HG03060 (cell line): ENCODE measurements at regions not wholly inside any gene's neighbourhood (a gene's known extent, or its start where the extent isn't known, plus 50 kb on each side); places are given as distances from the start of the nearest gene placed in this dataset.
"Not testable (repeated sequence)": the region's sequence is repeated elsewhere in the genome, so short reads cannot be mapped to it uniquely, and the experiment has no call there.

Experiments used
- ATAC-seq: cut with Tn5 transposase; IDR thresholded peaks from one replicate; pipeline ENCODE4 v1.9.1; 2021; ENCODE audit warnings: low read depth, moderate number of reproducible peaks; ENCODE audit not compliant: unreplicated experiment

DNA sequence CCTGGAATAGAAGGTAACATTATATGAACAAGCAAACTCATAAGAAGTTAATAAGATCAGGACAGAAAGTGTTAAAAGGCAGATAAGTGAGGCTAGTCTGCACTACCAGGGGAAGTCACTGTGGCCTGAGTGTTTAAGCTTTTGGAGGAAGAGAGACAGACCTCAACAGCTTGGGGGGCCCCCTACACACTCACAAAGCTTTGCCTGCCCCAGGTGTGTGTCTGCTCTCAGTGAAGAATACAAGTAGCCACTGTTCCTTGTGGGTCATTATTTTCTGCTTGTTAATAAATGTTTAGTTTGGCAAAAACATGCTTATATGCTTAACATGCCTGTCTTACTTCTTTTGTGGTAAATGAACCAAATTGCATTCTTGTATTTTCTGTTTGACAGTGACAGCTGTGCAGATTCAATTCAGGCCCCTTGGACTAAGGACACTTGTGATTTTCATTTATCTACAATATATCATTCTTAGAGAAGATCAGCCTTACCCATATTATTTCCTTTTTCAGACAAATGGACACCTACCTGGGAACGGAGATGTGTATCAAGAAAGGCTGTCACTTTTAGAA is 50.7 kb upstream of the C12orf71 start:
- no peak for ATAC-seq

DNA sequence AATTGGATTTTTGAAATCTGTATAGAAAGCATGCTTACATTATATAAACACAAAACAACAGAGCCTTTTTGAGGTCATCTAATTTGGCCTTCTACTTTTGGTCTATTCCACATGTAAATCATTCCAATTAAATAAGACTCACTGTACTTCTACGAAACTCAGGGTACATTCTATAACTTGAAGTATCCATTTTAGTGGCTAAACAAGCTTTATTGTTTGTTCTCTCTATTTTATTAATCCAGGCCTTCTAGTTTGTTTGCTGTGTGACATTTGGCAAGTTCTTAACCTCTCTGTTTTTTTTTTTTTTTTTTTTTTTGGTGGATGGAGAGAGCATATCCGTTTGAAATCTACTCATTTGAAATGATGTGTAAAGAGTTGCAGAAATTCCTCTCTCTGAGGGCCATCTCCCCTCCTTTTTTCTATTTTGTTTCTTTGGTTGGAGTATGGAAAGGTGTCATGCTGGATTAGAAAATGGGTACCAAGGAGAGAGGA is 58.1 kb upstream of the C12orf71 start:
- no peak for ATAC-seq

DNA sequence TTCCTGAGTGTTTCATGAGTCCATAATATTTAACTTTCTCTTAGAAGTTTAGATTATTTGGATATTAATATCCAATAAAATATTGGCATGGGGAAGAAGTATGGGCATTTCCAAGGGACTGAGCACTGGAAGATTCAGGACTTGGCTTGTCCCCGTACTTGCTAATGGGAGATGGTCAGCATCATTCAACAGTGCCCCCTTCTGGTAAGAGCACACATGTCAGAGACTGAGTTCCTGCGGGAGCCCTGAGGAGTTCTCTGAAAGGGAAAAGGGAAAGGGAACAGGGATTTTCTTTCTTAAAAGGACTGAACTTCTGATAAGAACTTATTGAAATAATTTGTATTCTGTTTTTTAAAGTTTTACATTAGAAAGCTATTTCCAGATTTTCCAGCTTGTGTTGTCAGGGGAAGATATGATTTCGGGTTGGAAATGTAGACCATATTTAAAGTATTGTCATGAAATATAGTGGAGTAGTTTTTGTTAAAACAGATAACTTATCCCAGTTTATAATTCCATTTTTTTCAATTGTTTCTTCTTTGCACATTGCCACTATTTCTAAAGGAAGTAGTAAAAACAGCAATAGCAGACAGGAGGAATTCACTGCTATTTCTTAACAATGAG is 59.8 kb upstream of the C12orf71 start:
- no peak for ATAC-seq

DNA sequence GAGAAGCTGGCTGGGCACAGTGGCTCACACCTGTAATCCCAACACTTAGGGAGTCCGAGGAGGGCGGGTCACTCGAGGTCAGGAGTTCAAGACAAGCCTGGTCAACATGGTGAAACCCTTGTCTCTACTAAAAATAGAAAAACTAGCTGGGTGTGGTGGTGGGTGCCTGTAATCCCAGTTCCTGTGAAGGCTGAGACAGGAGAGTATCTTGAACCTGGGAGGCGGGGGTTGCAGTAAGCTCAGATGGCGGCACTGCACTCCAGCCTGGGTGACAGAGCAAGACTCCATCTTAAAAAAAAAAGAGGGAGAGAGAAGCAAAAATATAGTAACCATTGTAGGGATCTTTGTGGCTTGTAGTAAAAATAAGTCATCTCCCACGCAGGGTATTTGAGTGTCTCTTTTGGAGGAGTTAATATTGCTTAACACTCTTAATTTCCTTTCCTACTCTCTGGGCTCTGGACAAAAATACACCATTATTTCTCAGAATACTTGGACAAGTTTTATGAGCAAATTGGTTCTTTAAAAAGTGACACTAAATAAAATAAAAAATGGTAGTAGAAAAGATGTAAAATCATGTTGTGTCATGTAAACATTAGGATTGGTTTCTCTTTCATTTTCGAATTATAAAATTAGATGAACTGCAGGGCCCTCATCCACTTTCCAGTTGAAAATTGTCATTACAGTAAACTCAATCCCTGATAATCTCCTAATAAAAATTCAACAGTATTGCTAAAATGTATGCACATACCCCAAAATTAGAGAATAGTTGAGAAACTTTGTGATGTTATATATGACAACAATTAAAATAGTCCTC is 61.1 kb upstream of the C12orf71 start:
- ATAC-seq, result no peak

DNA sequence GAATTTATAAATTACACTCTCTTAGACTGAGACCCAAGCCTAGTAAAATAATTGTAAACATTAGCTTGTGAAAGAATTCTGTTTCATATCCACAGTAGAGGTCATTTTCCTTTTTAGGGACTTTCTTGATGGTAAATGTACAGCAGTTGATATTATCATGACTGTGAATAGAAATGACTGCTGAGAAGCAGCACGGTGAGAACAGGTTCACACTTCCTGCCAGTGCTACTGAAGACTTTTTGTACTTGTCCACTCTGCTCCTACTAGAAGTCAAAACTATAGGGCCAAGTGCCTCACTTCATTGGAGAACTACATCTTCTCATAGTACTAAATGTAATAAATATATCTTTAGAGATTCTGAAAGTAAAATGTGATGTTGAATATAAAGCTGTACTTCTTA is 63.3 kb upstream of the C12orf71 start:
- ATAC-seq, result not testable (repeated sequence)

DNA sequence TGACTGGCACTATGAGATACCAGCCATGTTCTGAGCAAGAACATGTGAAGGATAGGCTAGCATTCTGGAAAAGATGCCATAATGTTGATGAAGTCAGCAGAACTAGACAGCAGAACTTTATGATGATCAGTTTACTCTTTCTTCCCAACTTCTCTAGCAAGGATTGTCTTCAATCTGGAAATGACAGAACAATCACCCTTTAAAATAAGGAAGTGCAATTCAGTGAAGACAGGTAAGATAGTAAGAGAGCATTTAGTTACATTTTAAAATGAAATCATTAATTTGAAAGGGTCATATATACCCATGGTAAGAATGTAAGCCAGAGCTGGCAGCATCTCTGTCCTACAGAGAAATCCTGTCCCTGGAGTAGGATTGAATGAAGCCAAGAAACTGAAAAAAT is 66.0 kb upstream of the C12orf71 start:
- no peak for ATAC-seq

DNA sequence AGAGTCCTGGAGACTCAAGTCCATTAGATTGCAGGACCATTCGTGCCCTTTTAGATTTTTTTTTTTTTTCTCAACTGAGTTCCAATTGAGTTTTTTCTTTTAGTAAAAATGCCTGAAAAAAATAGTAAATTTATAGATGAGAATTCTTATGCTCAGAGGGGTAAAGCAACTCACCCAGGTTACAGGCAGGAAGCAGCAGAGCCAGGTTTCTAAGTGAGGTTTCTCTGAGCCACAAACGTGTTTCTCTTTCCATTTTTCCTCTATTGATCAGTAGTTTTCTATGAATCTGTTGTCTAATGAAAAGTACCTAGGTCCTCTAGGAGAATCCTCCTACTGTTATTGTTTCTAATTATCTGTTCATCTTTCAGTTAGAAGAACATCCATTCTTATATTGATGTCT is 66.4 kb upstream of the C12orf71 start:
- no peak for ATAC-seq

DNA sequence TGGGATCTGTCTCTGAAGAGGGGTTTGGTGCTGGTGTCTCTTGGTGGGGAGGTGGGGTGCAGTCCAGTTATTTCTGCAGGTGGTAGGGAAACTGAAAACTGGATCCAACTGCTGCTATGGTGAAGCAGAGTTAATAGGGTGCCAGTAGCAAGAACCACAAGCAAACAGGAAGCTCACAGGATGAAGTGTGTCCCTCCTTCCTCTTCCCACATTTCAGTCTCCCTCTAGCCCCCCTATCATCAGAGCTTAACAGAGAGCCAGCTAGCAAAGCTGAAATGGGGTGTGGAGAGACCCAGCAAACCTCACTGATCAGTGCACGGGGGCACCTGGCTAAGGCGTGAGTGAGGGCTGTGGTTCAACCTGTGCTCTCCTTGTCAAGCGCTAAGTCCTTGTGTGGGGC is 69.1 kb upstream of the C12orf71 start:
- no peak for ATAC-seq

DNA sequence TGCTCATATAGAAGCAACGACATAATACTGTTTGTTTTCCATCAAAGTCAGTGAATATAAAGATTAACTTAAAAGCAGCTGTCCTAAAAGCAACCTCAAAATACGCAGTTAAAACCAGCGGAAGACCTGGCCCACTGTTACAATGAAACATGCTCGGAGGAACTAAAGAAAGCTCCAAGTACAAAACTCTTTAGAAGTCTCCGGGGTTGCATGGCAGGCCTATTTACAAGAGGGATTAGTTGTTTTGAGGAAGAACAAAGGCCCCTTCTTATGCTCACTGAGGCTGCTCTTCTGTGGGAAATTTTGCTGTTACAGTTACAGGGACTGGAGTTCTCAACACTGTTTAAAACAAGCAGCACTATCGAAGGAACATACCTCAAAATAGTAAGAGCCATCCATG is 75.9 kb upstream of the C12orf71 start:
- ATAC-seq, result no peak

DNA sequence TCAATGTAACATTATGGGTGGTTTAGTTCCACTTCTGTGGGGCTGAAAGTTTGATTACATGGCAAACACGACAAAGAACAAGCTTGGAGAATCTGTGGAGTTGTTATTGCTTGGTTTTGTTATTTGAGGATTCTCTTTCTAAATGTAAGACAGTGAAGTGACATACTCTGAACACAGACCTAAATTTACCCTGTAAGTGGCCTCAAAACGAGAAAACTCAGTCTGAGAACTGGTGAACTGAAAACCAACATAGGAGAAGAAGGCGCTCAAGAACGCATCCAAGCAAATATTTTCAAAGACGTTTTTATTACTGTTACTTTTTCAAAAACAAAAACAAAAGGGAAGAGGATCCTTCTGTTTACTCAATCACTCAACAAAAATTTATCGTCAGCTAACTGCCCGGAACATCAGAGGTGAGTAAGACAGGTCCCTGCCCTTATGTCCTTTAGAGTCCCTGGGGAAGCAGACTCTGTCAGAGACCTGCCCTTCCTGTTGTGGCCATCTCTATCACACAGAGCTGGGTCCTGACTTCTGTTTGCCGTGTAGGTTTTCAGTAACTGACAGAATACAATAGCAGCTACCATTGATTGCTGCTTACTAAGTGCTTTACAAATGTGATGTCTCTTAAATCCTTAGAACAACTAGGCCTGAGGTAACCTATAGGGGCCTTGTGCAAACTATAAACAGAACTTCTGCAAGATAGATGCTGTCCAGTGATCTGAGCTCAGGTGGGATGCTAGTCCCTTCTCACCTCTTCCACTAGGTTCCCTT is 79.3 kb upstream of the C12orf71 start:
- ATAC-seq, result peak; percentile 84

DNA sequence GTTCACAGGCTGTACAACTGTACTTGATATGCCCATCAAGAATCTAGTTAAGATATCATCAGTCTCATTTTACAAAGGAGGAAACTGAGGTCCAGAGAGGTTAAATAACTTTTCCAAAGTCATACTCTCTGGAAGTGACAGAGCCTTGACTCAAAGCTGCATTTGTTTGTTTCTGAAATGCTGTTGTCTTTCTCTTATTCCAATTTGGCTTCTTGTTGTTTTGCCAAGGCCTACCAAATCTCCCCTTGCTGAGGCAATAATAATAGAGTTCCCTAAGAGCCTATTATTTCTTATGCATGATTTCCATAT is 79.8 kb upstream of the C12orf71 start:
- no peak for ATAC-seq

DNA sequence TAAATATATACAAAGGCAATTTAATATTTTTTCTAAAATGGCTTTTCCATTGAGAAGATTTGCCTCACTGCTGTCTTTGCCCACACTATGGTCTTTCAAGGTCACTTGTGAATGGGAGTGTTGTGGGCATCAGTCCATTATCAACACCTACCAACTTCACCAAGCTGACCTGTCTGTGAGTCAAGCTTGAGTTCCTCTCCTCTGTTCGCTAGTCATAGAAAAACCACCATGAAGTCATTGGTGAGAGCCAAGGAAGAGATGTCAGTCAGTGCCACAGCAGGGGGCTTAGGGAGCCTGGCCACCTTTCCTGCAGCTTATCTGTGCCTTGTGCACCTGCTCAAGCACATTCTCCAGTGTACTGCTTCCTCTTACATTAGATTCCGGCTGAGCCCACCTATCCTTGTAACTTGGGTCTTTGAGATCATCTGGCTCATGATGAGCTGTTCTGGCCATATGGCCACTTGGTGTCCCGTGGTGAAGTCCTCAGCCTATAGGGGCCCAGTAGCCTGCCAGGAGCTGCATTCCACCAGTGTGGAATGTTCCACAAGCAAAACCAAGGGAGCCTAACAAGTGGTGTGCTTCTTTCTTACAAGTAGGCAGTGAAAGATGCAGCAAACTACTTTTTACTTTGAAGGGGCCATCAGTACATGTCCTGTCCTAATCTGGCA is 80.8 kb upstream of the C12orf71 start:
- ATAC-seq, result no peak

DNA sequence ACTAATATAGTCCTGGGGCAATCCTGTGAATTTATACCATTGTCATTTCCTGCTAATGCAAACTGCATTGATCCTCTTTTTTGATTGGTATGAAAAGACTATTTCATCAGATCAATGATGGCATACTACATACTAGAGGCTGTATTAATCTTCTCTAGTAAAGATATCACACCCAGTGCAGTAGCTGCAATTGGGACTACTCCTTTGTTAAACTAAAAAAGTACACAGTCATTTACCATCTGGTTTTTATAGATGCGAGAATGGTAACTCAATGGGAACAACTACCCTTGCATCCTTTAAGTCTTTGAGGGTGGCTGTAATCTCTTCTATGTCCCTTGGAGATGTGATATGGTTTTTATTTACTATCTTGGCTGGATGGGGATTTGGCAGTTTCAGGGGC is 80.2 kb upstream of the STK38L start:
- no peak for ATAC-seq

DNA sequence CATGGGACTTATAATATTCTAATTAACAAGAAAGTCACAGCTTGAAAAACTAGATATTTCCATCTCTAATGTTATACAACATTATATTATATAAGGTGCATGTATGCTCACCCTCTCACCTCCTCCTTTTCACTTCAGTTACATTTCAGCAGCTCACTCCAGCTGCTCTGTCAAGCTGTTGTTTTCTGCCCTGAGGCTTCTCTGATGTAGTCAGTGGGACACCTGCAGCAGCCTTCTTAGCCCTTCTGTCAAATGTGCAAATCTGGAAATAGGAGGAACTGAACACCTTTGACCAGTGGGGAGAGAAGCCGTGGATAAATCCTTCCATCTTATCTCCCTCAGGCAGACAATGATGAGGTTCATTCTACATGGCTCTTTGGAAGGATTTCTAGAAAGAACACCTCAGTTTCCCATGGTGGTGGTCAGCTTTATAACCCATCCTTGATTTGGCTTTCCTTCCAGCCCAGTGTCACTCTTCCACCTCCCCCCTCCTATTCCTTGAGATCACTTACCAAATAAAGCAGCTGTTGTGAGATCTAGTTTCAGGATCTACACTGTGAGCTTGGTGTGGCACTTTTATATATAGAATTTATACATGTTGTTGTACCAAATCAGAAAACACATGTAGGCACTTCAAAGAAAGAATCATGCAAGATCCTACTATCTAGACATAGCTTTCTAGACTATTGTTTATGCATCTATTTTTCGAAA is 79.6 kb upstream of the STK38L start:
- ATAC-seq, result no peak

DNA sequence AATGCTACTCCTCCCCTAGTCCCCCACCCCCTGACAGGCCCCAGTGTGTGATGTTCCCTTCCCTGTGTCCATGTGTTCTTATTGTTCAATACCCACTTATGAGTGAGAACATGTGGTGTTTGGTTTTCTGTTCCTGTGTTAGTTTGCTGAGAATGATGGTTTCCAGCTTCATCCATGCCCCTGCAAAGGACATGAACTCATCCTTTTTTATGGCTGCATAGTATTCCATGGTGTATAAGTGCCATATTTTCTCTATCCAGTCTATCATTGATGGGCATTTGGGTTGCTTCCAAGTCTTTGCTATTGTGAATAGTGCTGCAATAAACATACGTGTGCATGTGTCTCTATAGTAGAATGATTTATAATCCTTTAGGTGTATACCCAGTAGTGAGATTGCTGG is 78.1 kb upstream of the STK38L start:
- ATAC-seq, result not testable (repeated sequence)

DNA sequence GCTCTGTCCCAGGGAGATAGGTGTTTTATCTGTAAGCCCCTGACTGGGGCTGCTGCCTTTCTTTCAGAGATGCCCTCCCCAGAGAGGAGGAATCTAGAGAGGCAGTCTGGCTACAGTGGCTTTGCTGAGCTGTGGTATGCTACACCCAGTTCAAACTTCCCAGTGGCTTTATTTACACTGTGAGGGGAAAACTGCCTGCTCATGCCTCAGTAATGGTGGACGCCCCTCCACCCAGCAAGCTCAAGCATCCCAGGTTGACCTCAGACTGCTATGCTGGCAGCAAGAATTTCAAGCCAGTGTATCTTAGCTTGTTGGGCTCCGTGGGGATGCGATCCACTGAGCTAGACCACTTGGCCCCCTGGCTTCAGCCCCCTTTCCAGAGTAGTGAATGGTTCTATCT is 72.6 kb upstream of the STK38L start:
- ATAC-seq, result not testable (repeated sequence)

DNA sequence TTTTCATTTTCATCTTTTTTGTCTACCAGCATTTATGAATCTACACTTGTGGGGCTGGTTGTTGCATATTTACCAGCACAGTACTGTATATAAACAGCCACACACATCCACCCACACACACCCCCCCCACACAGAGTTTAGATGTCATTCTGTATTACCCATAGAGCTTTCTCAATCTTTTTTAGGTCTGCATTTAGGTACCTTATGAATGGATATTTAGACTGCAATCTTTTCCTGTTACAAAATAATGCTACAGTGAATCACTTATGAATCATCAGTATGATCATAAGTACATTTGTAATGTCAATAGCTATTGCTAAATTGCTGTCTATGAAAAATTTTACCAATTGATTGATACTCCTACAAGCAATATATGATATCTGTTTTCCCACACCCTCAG is 67.3 kb upstream of the STK38L start:
- ATAC-seq, result no peak

DNA sequence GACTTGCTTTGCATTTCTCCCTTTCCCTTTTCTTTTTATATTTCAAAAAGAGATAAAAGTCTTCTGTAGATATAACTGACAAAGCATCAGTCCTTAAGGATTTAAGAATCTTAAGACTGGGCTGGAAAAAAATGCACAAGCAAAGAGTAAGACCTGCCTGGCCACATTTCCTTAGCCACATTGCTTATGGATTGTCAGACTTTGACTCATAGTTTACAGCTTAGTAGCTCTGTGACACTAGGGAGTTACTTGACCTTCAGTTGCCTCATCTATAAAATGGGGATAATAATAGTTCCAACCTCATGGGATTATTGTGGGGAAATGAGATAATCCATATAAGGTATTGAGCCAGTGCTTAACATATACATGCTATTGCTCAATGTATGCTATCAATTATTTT is 66.4 kb upstream of the STK38L start:
- ATAC-seq, result no peak

DNA sequence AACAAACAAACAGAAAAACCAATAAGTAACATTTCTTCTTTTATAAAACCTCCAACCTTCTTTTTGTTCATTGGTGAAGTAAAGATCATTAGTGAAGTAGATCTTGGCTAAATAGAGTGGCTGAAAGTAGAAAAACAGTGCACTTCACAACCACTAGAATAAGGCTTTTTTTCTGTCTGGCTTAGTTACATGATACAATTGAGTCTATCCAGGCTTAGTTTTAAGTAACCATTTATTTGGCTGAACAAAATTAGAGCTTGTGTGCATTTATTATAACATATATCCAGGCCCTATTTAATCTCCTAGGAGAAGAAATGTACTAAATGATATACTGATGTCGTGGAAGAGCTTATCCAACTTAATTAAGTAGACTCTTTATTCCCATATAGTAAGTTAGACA is 65.8 kb upstream of the STK38L start:
- no peak for ATAC-seq

DNA sequence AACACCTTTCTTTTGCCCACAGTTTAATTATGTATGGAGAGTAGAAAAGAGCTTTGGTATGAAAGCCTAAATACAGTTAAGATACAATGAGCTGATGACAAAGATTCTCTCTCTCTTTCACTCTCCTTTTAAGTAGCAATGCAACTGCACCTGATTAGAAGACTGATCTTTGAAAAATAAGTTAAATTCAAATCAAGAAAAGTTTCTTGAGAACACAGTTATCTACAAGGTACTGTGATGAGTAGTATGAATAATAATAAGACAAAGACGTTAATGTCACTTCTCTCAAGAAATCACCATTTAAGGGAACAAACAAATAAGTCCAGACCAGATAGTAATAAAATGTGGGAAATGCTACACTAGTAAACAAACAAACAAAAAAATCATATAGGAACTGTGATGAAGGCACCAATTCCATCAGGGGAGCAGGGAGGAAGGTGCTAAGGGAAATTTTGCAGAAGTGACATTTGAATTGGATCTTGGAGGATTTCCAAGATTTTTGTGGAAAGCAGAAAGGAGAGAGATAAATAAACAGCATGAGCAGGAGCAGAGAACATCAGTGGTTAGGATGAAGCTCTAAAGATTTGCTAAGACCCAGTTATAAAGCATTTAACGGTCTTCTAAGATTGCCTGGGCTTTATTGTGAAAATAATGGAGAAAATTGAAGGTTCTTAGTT is 65.2 kb upstream of the STK38L start:
- ATAC-seq, result no peak
